ENCODE measurements at regions not wholly inside any gene's neighbourhood (a gene's known extent, or its start where the extent isn't known, plus 50 kb on each side); places are given as distances from the start of the nearest gene placed in this dataset.

- TF ChIP-seq CTCF (IDR thresholded peaks at IDR 0.05) (no peak), POLR2A (IDR thresholded peaks at IDR 0.05) (no peak)
Observed at GRCh38 chr20:40809361-40809760, 120.3 kb upstream of the MAFB start.

Measured in testis (tissue), 2 donors.